OCI-LY1 (cell line): ENCODE measurements at regions not wholly inside any gene's neighbourhood (a gene's known extent, or its start where the extent isn't known, plus 50 kb on each side); places are given as distances from the start of the nearest gene placed in this dataset.

Experiments
- H2AFZ ChIP-seq: fragments of 200-600 bp; sonication (generic), shearing (Covaris generic); 2 replicates; pipeline ENCODE4 v1.6.0; 2014; ENCODE audit warnings: antibody characterized with exemption, mild to moderate bottlenecking, low read length
- H3F3A ChIP-seq: fragments of 200-600 bp; sonication (generic), shearing (Covaris generic); 2 replicates; pipeline ENCODE4 v1.6.0; 2014; ENCODE audit warnings: mild to moderate bottlenecking, antibody characterized with exemption, low read length, moderate library complexity; ENCODE audit not compliant: insufficient read depth
- H3K27ac ChIP-seq: fragments of 200-600 bp; sonication (generic); 2 replicates; pipeline ENCODE4 v1.5.1; 2014; ENCODE audit warnings: low read length, mixed run types, mild to moderate bottlenecking, low read depth; ENCODE audit not compliant: poor library complexity, severe bottlenecking
- H3K27me3 ChIP-seq: fragments of 200-600 bp; sonication (generic); 2 replicates; pipeline ENCODE4 v1.6.0; 2014; ENCODE audit warnings: antibody characterized with exemption, mild to moderate bottlenecking, low read length, moderate library complexity; ENCODE audit not compliant: insufficient read depth
- H3K36me3 ChIP-seq: fragments of 200-600 bp; sonication (generic); 2 replicates; pipeline ENCODE4 v1.6.1; 2014; ENCODE audit warnings: mild to moderate bottlenecking, antibody characterized with exemption, low read length, moderate library complexity, mixed read lengths; ENCODE audit not compliant: insufficient read depth
- H3K4me1 ChIP-seq: fragments of 200-600 bp; sonication (generic); 2 replicates; pipeline ENCODE4 v1.5.1; 2014; ENCODE audit warnings: mild to moderate bottlenecking, low read length, moderate library complexity; ENCODE audit not compliant: insufficient read depth, severe bottlenecking
- H3K4me2 ChIP-seq: fragments of 200-600 bp; sonication (generic), shearing (Covaris generic); 2 replicates; pipeline ENCODE4 v1.6.1; 2014; ENCODE audit warnings: low read length
- H3K4me3 ChIP-seq: fragments of 200-600 bp; sonication (generic); 2 replicates; pipeline ENCODE4 v1.5.1; 2014; ENCODE audit warnings: low read length, low read depth, mild to moderate bottlenecking, mixed read lengths; ENCODE audit not compliant: poor library complexity, severe bottlenecking
- H3K79me2 ChIP-seq: fragments of 200-600 bp; shearing (Covaris generic); 2 replicates; pipeline ENCODE4 v1.6.1; 2016; ENCODE audit warnings: mixed run types, low read length, mixed read lengths; ENCODE audit not compliant: insufficient read depth
- H3K9ac ChIP-seq: fragments of 200-600 bp; sonication (generic), shearing (Covaris generic); 2 replicates; pipeline ENCODE4 v1.6.1; 2014; ENCODE audit warnings: mild to moderate bottlenecking, low read length, mixed read lengths
- H3K9me2 ChIP-seq: fragments of 200-600 bp; sonication (generic), shearing (Covaris generic); 2 replicates; pipeline ENCODE4 v1.6.1; 2014; ENCODE audit warnings: low read depth, mild to moderate bottlenecking, low read length, mixed read lengths
- H3K9me3 ChIP-seq: fragments of 200-600 bp; shearing (Covaris generic); 2 replicates; pipeline ENCODE4 v1.6.1; 2014; ENCODE audit warnings: low read length, mixed read lengths
- H4K20me1 ChIP-seq: fragments of 200-600 bp; sonication (generic), shearing (Covaris generic); 2 replicates; pipeline ENCODE4 v1.6.0; 2016; ENCODE audit warnings: mild to moderate bottlenecking, low read length; ENCODE audit not compliant: insufficient read depth
- CTCF ChIP-seq: fragments of 200-600 bp; sonication (generic), shearing (Covaris generic); IDR thresholded peaks from 2 replicates; pipeline ENCODE4 v1.5.1; 2017; ENCODE audit warnings: mild to moderate bottlenecking, antibody characterized with exemption, low read length, moderate library complexity, mixed read lengths
- EZH2 ChIP-seq: fragments of 200-600 bp; sonication (generic), shearing (Covaris generic); IDR thresholded peaks from 2 replicates; pipeline ENCODE4 v1.8.0; 2017; ENCODE audit warnings: borderline replicate concordance, mixed run types, mild to moderate bottlenecking, antibody characterized with exemption, low read length, moderate library complexity, mixed read lengths

DNA sequence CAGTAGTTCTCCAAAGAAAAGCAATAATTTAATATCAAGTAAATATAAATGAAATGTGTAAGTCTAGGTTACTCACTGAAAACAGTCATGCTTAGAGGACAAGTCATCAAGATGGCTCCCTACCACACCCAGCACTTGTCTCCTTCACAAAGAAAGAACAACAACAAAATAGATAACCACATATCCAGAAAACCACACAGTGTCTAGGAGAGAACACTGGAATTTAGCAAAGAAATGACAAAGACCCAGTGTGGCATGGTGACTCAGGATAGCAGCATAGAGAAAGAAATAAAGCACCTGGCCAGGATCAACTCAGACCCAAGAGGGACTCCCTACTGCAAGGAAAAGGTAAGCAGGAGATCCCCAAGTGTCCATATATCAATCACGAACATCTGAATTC is 356.2 kb downstream of the TMEM161B start:
- Histone ChIP-seq H3K27ac (no peak overlapping the region), H3K27me3 (no peaks in the 10 kb centered on the region), H3K9ac (no peak overlapping the region), H3K9me3 (no peaks in the 10 kb centered on the region), H3K4me2 (no peak overlapping the region), H3K9me2 (no peaks in the 10 kb centered on the region), H2AFZ (no peak overlapping the region), H3K4me3 (no peak overlapping the region), H4K20me1 (no peaks in the 10 kb centered on the region), H3K36me3 (no peaks in the 10 kb centered on the region), H3K4me1 (no peaks in the 10 kb centered on the region), H3K79me2 (no peaks in the 10 kb centered on the region), H3F3A (no peaks in the 10 kb centered on the region)
- TF ChIP-seq EZH2 (no peak), CTCF (no peak)

DNA sequence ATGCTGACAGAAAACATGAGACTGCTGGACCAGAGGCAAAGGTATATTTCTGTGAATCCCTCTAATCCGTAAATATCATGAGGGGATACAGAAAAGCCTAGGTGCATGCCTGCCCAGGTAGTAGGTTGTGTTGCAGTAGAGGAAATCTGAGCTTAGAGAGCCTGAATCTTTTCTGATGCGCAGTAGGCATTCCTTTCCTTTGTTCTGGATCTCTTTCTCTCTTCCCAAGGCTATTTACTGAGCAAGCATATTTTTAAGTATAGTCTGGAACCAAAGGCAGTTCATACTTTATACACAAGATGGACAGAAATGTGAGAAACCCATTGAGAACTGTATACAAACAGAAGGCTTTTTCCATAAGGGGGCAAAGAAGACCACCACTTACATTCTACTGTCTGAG is 359.3 kb downstream of the TMEM161B start:
- Histone ChIP-seq H3K9me3 (no peaks in the 10 kb centered on the region), H3K4me2 (no peak overlapping the region), H2AFZ (no peak overlapping the region), H3K9me2 (no peaks in the 10 kb centered on the region), H3K36me3 (no peaks in the 10 kb centered on the region), H3F3A (no peaks in the 10 kb centered on the region), H3K9ac (no peak overlapping the region), H3K4me3 (no peak overlapping the region), H3K4me1 (no peaks in the 10 kb centered on the region), H3K27ac (no peak overlapping the region), H4K20me1 (no peaks in the 10 kb centered on the region), H3K27me3 (no peaks in the 10 kb centered on the region), H3K79me2 (no peaks in the 10 kb centered on the region)
- TF ChIP-seq CTCF (no peak), EZH2 (no peak)

DNA sequence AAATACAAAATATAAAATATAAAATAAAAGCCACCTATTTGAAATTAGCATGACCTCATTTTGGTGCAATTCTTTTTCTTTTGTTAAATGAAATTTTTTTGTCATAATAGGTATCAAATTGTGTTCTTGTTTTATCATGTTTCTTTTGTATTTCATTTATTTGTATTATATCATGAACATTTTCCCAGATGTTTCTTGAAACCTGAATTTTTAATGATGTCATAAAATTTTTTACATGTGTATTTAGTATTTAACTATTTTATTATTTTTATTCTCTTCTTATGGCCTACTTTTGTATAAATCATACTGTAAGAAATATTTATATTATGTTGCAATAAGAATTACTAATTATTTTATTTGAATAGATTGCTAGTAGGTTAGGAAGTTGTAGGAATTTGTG is 361.7 kb downstream of the TMEM161B start:
- no peaks in the 10 kb centered on the region for H3K4me1 ChIP-seq
- no peaks in the 10 kb centered on the region for H3K79me2 ChIP-seq
- H3F3A ChIP-seq, result no peaks in the 10 kb centered on the region
- H3K4me2 ChIP-seq, result no peak overlapping the region
- no peak overlapping the region for H3K9ac ChIP-seq
- H2AFZ ChIP-seq, result no peak overlapping the region
- no peaks in the 10 kb centered on the region for H4K20me1 ChIP-seq
- H3K9me3 ChIP-seq, result no peaks in the 10 kb centered on the region
- H3K27me3 ChIP-seq, result no peaks in the 10 kb centered on the region
- H3K9me2 ChIP-seq, result no peaks in the 10 kb centered on the region
- no peak overlapping the region for H3K4me3 ChIP-seq
- TF ChIP-seq EZH2 (no peak), CTCF (no peak)
- no peak overlapping the region for H3K27ac ChIP-seq
- H3K36me3 ChIP-seq, result no peaks in the 10 kb centered on the region
